Naive thymus-derived CD4-positive, alpha-beta T cell (primary cell): ENCODE measurements at regions not wholly inside any gene's neighbourhood (a gene's known extent, or its start where the extent isn't known, plus 50 kb on each side); places are given as distances from the start of the nearest gene placed in this dataset.

Experiments used
- ATAC-seq: fragments of 150-1000 bp; cut with Tn5 transposase; 2 replicates; pipeline ENCODE4 v1.10.0; 2021; ENCODE audit warnings: mild to moderate bottlenecking, moderate library complexity
- CTCF ChIA-PET: fragments of 350-600 bp; sonication (Branson Sonifier 250); formaldehyde crosslinking; loops from one replicate; lab custom pipeline; 2021; ENCODE audit warnings: antibody characterized with exemption; lab: Charles Lee
- POLR2A ChIA-PET: fragments of 350-600 bp; sonication (Branson Sonifier 250); formaldehyde crosslinking; loops from one replicate; lab custom pipeline; 2021; ENCODE audit warnings: antibody characterized with exemption, inconsistent platforms; lab: Charles Lee
- DNase-seq, 9 donors: peaks; one replicate each; pipeline versions ENCODE4 v3.0.0 to v3.0.0-alpha.2; 2020 to 2022; ENCODE audit warnings: mixed read lengths in 1 of 9
- H3K27ac ChIP-seq: one replicate; pipeline ENCODE4 v1.7.0; 2013; ENCODE audit warnings: mild to moderate bottlenecking, low read depth, low read length, moderate library complexity
- H3K27me3 ChIP-seq, 2 donors: one replicate each; pipeline ENCODE4 v1.7.0; 2013; ENCODE audit warnings: low read length in 2 of 2, mild to moderate bottlenecking in 2 of 2, moderate library complexity in 2 of 2; ENCODE audit not compliant: control insufficient read depth in 2 of 2, insufficient read depth in 2 of 2
- H3K36me3 ChIP-seq, 3 experiments: 1 replicate in 2 of 3; 2 replicates in 1 of 3; pipeline ENCODE4 v1.7.0; 2013; ENCODE audit warnings: low read length in 3 of 3, mild to moderate bottlenecking in 3 of 3, moderate library complexity in 1 of 3; ENCODE audit not compliant: insufficient read depth in 3 of 3, control insufficient read depth in 2 of 3
- H3K4me1 ChIP-seq, 2 donors: one replicate each; pipeline ENCODE4 v1.7.0; 2013; ENCODE audit warnings: low read length in 2 of 2, mild to moderate bottlenecking in 2 of 2, moderate library complexity in 1 of 2; ENCODE audit not compliant: control insufficient read depth in 2 of 2, insufficient read depth in 2 of 2
- H3K4me3 ChIP-seq: 2 replicates; pipeline ENCODE4 v1.7.0; 2013; ENCODE audit warnings: mild to moderate bottlenecking, low read length
- H3K9me3 ChIP-seq, 3 experiments: 1 replicate in 2 of 3; 2 replicates in 1 of 3; pipeline ENCODE4 v1.7.0; 2013; ENCODE audit warnings: low read length in 3 of 3; ENCODE audit not compliant: control insufficient read depth in 2 of 3
- H3K27ac Mint-ChIP-seq, 9 donors: one replicate each; pipeline ENCODE4 v1.8.0; 2020 to 2022; ENCODE audit warnings: mixed read lengths in 9 of 9, mild to moderate bottlenecking in 8 of 9, moderate library complexity in 5 of 9, inconsistent platforms in 2 of 9
- H3K27me3 Mint-ChIP-seq, 5 donors: one replicate each; pipeline ENCODE4 v1.8.0; 2021 to 2022; ENCODE audit warnings: mixed read lengths in 5 of 5, mild to moderate bottlenecking in 1 of 5
- H3K36me3 Mint-ChIP-seq, 5 donors: one replicate each; pipeline ENCODE4 v1.8.0; 2020 to 2022; ENCODE audit warnings: mixed read lengths in 5 of 5, mild to moderate bottlenecking in 3 of 5, inconsistent platforms in 1 of 5
- H3K4me1 Mint-ChIP-seq, 7 donors: one replicate each; pipeline ENCODE4 v1.8.0; 2020 to 2022; ENCODE audit warnings: mixed read lengths in 7 of 7, mild to moderate bottlenecking in 3 of 7, inconsistent platforms in 1 of 7
- H3K4me3 Mint-ChIP-seq, 10 donors: one replicate each; pipeline ENCODE4 v1.8.0; 2020 to 2022; ENCODE audit warnings: mild to moderate bottlenecking in 10 of 10, mixed read lengths in 10 of 10, moderate library complexity in 6 of 10, inconsistent platforms in 2 of 10
- H3K9me3 Mint-ChIP-seq, 11 donors: one replicate each; pipeline ENCODE4 v1.8.0; 2020 to 2022; ENCODE audit warnings: mixed read lengths in 11 of 11, mild to moderate bottlenecking in 4 of 11, inconsistent platforms in 1 of 11, moderate library complexity in 1 of 11
- intact Hi-C, 2 donors: fragments of 100-400 bp; cut with micrococcal nuclease; formaldehyde crosslinking; loops; one replicate each; pipeline ENCODE4 v1.15.1; 2023

DNA sequence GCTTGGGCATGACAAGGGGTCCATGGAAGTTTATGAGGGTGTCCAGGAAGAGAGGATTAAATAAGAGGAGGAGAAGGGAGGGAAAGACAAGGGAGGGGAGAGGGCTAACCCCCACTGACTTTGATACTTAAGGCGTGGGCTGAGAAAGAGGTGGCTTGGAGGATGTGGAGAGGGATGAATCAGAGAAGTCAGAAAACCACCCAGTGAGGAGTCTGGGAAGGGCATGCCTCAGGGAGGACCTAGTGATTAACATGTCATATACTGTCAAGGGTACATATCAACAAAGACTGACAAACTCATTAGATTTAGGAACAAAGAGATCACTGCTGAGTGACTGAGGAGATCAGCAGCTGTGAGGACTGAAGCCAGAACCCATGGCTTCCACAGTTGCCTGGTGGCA is 145.4 kb downstream of the IRX5 start:
- Mint-ChIP-seq H3K36me3 (no peaks in the 10 kb centered on the region), H3K9me3 (peaks cover 0 to 4% (median 0%) of the 10 kb centered on the region in 11 donors), H3K27ac (no peak overlapping the region), H3K27me3 (peaks cover 0 to 19% (median 13%) of the 10 kb centered on the region in 5 donors), H3K4me1 (no peaks in the 10 kb centered on the region), H3K4me3 (no peak overlapping the region)
- Histone ChIP-seq H3K27ac (no peak overlapping the region), H3K27me3 (no peaks in the 10 kb centered on the region), H3K4me3 (no peak overlapping the region), H3K36me3 (no peaks in the 10 kb centered on the region), H3K4me1 (no peaks in the 10 kb centered on the region), H3K9me3 (no peaks in the 10 kb centered on the region)
- intact Hi-C loops: no loop called here
- ChIA-PET POLR2A (no interaction called here), CTCF (no interaction called here)
- no peak for DNase-seq
- no peak for ATAC-seq

DNA sequence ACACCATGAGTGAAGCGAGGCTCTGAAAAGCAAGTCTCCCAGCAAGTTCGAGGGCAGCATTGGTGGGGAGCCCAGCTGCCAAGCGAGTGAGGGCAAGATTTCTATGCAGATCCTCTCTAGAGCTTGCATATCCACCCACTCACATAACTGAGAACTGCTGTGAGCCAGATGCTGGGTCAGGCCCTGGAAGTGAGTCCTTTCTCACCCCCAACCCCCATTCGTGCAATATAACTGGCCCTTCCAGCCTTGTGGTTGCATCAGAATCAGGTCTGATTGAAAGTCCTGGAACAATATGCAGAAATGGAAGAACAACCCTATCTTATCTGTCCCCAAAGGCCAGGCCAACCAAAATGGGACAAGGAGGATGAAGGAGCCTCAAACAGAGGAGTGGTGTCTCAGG is 146.6 kb downstream of the IRX5 start:
- no peaks in the 10 kb centered on the region for H3K27me3 ChIP-seq
- Mint-ChIP-seq H3K9me3 (peaks cover 0 to 2% (median 0%) of the 10 kb centered on the region in 11 donors), H3K4me3 (no peak overlapping the region), H3K27ac (no peak overlapping the region), H3K36me3 (no peaks in the 10 kb centered on the region), H3K4me1 (no peaks in the 10 kb centered on the region), H3K27me3 (peaks cover 0 to 22% (median 18%) of the 10 kb centered on the region in 5 donors)
- no peaks in the 10 kb centered on the region for H3K9me3 ChIP-seq
- intact Hi-C loops: no loop called here
- DNase-seq: no peak
- H3K4me3 ChIP-seq: no peak overlapping the region
- CTCF ChIA-PET: no interaction called here
- no peak overlapping the region for H3K27ac ChIP-seq
- POLR2A ChIA-PET: no interaction called here
- H3K36me3 ChIP-seq: no peaks in the 10 kb centered on the region
- no peaks in the 10 kb centered on the region for H3K4me1 ChIP-seq
- ATAC-seq: no peak

DNA sequence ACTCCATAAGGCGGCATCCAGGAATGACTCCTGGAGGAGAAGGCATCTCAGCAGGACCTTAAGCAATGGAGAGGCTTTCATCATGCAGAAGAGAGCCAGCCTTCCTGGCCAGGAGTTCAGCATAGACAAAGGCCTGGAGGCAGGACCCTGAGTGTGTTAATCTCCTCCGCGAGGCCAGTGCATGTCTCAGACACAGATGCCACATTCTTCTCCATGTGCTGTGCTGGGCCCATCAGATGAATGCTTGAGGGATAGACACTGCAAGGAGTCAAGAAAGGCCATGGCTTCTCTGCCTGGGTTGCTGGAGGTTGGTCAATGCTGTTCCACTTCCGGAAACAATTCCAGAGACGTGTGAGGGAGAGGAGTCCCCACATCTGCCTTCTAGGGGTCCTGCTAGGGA is 147.5 kb downstream of the IRX5 start:
- ATAC-seq (no peak), DNase-seq (no peak)
- peaks cover 0 to 18% (median 15%) of the 10 kb centered on the region in 5 donors for H3K27me3 Mint-ChIP-seq
- no peak overlapping the region for H3K4me3 Mint-ChIP-seq
- POLR2A ChIA-PET: no interaction called here
- Histone ChIP-seq H3K4me1 (no peaks in the 10 kb centered on the region), H3K9me3 (no peaks in the 10 kb centered on the region), H3K36me3 (no peaks in the 10 kb centered on the region), H3K4me3 (no peak overlapping the region), H3K27ac (no peak overlapping the region), H3K27me3 (no peaks in the 10 kb centered on the region)
- intact Hi-C loops: no loop called here
- no peaks in the 10 kb centered on the region for H3K36me3 Mint-ChIP-seq
- peaks cover 0 to 2% (median 0%) of the 10 kb centered on the region in 11 donors for H3K9me3 Mint-ChIP-seq
- no peak overlapping the region for H3K27ac Mint-ChIP-seq
- CTCF ChIA-PET: no interaction called here
- H3K4me1 Mint-ChIP-seq: no peaks in the 10 kb centered on the region

DNA sequence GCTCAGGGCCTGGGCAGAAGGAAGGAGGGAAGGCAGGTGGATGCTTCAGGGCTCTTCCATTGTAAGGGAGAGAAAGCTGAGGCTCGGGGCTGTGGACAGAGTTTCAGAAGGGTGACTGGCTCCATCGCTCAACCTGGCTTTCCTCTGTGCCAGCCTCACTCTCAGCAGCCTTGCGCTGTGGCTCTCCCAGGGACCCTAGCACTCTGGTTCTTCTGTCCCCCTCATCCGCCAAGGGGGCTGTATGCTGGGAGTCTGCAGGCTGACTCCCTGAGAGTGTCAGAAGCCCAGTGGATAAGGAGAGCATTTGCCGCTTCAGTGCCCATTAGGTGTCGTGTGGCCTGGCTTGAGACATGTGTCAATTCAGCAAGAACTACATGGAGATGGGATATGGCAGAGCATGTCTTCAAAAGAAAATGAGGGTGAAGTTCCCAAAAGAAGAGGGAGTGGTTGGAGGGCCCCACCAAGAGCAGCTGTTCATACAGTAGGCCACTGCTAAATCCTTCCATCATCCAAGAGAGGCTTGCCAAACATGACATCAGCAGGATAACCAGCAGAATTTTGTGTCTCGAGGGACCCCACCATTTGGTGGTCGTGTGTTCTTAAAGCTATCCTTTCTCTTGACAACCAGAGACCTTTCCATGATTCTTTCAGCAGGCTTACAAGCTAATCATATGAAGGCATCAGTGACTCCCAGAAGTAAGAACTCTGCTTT is 148.2 kb downstream of the IRX5 start:
- CTCF ChIA-PET: no interaction called here
- Histone ChIP-seq H3K4me3 (no peak overlapping the region), H3K27me3 (no peaks in the 10 kb centered on the region), H3K36me3 (no peaks in the 10 kb centered on the region), H3K27ac (no peak overlapping the region), H3K4me1 (no peaks in the 10 kb centered on the region), H3K9me3 (no peaks in the 10 kb centered on the region)
- peaks cover 0 to 3% (median 0%) of the 10 kb centered on the region in 11 donors for H3K9me3 Mint-ChIP-seq
- POLR2A ChIA-PET: no interaction called here
- H3K4me3 Mint-ChIP-seq: no peak overlapping the region
- DNase-seq: no peak
- no peak for ATAC-seq
- intact Hi-C loops: no loop called here
- no peaks in the 10 kb centered on the region for H3K4me1 Mint-ChIP-seq
- H3K36me3 Mint-ChIP-seq: no peaks in the 10 kb centered on the region
- H3K27ac Mint-ChIP-seq: peak overlapping the region in 1 of 9 donors; percentile 33
- H3K27me3 Mint-ChIP-seq: peaks cover 0 to 16% (median 14%) of the 10 kb centered on the region in 5 donors

DNA sequence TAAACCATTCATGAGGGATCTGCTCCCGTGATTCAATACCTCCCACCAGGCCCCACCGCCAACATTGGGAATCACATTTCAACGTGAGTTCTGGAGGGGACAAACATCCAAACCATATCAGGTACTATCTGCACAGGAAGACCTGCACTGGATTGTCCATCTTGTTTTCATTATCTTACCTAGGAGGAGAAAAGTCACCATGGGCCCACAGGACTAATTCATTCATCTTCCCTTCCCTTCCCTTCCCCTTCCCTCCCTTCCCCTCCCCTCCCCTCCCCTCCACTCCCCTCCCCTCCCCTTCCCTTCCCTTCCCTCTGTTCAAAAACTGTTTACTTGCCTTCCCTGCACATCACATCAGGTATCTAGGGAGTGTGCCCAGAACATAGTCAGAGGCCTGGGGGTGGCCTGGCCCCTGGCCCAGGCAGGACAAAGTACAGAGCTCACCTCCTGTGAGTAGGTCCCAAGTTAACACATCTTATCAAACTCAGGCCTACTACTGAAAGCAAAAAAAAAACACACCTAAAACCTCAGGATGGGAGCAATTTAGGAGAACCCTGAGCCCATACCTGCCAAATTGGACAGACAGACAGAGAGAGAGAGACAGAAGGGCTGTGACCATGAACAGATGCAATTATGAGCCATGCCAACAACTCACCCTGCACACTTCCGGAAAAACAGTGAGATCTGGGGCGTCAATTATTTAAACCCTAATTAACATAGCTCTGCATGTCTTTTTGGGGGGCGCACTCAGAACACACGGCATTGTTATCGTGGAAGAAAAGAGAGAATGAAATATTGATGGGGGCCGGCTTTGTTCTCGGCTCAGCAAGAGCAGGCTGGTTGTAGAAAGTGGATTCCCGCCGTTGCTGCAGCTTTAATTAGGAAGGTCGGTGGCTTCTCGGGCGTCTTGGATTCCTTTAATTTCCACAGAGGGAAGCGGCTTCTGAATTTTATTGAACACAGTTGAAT is 151.2 kb downstream of the IRX5 start:
- Mint-ChIP-seq H3K27ac (no peak overlapping the region), H3K27me3 (peaks cover 0 to 9% (median 5%) of the 10 kb centered on the region in 5 donors), H3K9me3 (peaks cover 0 to 4% (median 0%) of the 10 kb centered on the region in 11 donors), H3K36me3 (no peaks in the 10 kb centered on the region), H3K4me3 (no peak overlapping the region), H3K4me1 (no peaks in the 10 kb centered on the region)
- Histone ChIP-seq H3K4me1 (no peaks in the 10 kb centered on the region), H3K9me3 (no peaks in the 10 kb centered on the region), H3K27me3 (no peaks in the 10 kb centered on the region), H3K27ac (no peak overlapping the region), H3K36me3 (no peaks in the 10 kb centered on the region), H3K4me3 (no peak overlapping the region)
- ChIA-PET POLR2A (no interaction called here), CTCF (no interaction called here)
- ATAC-seq (no peak), DNase-seq (no peak)
- intact Hi-C loops: no loop called here

DNA sequence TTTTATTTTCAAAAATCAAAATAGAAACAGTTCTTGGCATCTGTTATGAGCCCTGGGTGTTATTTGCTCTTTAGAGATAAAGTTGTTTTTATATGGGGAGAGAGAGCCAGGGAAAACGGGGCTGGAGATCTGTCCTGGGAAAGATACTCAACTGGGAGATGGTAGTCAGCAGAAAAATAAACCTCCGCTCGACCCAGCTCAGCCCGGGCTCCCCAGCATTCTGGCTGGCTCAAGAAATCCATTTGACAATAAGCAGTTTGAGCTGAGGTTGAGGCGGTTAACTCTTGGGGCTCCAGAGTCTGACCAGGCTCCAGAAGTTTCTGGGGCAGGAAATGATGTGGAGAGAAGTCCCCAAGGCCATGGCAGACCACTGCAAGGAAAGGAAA is 151.9 kb downstream of the IRX5 start:
- no peaks in the 10 kb centered on the region for H3K4me1 ChIP-seq
- no peak overlapping the region for H3K27ac ChIP-seq
- DNase-seq (no peak), ATAC-seq (no peak)
- Mint-ChIP-seq H3K27me3 (peaks cover 0 to 9% (median 2%) of the 10 kb centered on the region in 5 donors), H3K4me1 (no peaks in the 10 kb centered on the region), H3K4me3 (no peak overlapping the region), H3K36me3 (no peaks in the 10 kb centered on the region), H3K27ac (no peak overlapping the region), H3K9me3 (peaks cover 0 to 4% (median 0%) of the 10 kb centered on the region in 11 donors)
- intact Hi-C loops: no loop called here
- no peaks in the 10 kb centered on the region for H3K36me3 ChIP-seq
- CTCF ChIA-PET: no interaction called here
- H3K9me3 ChIP-seq: no peaks in the 10 kb centered on the region
- no peaks in the 10 kb centered on the region for H3K27me3 ChIP-seq
- no peak overlapping the region for H3K4me3 ChIP-seq
- POLR2A ChIA-PET: no interaction called here
